ENCODE measurements at regions not wholly inside any gene's neighbourhood (a gene's known extent, or its start where the extent isn't known, plus 50 kb on each side); places are given as distances from the start of the nearest gene placed in this dataset.
"Not testable (repeated sequence)": the region's sequence is repeated elsewhere in the genome, so short reads cannot be mapped to it uniquely, and the experiment has no call there.

DNA sequence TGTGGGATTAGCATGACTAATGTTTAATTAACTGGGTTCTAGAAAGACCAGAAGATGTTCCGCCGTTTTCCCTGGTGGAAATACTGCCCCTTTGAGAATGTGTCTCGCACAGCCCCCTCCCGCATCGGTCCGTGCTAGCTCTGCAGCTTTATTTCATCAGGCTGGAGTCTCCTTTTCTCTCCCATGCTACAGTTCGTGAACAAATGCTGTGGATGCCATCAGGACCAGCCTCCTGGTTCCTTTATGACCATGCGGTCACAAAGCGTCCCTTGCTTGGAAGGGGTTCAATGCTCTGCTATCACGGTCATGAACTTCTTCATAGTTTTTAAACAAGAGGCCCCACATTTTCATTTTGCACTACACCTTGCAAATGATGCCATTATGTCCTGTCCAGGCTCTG is 157.7 kb upstream of the TMEM132C start:
- no peaks in the 10 kb centered on the region for H3K9me2 ChIP-seq (replicated peaks; ENCODE audit: insufficient read depth, low read length)
- H3K27me3 ChIP-seq (ENCODE audit: low read length), result no peaks in the 10 kb centered on the region
- H3K9me3 ChIP-seq (ENCODE audit: low read length), result no peaks in the 10 kb centered on the region
- no peak overlapping the region for H3K27ac ChIP-seq (ENCODE audit: low read length)
- DNase-seq, result no peak
- no peak overlapping the region for H3K9ac ChIP-seq (ENCODE audit: low read length)
- no peaks in the 10 kb centered on the region for H4K20me1 ChIP-seq (ENCODE audit: insufficient read depth, low read depth, low read length)
- no peak overlapping the region for H2AFZ ChIP-seq (ENCODE audit: low read length)
- no peak overlapping the region for H3K4me2 ChIP-seq (ENCODE audit: low read depth, low read length, poor library complexity, severe bottlenecking)
- H3K4me1 ChIP-seq (ENCODE audit: low read length), result peaks cover 65% of the 10 kb centered on the region
- no peak overlapping the region for H3K4me3 ChIP-seq (ENCODE audit: low read length)
- no peaks in the 10 kb centered on the region for H3K36me3 ChIP-seq (ENCODE audit: insufficient read depth, low read length)
- no peaks in the 10 kb centered on the region for H3K79me2 ChIP-seq (ENCODE audit: low read length)

DNA sequence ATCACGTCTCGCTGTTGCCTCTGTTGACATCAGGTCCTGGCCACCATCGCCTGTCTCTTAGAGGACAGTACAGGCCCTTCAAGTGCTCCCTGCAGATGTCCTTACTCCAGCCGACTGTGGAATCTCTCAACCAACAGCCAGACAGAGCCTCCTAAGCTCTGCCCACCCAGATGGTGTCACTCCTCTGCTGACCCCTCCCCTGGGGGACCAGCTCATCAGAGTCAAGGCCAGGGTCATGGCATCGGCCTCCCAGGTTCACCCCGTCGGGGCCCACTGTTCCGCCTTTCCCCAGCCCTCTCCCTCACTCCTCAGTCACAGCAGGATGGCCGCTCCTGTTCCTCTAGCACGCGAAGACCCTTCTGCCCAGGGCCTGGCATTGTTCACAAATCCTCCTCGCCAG is 157.3 kb upstream of the TMEM132C start:
- no peak overlapping the region for H2AFZ ChIP-seq (ENCODE audit: low read length)
- no peaks in the 10 kb centered on the region for H3K27me3 ChIP-seq (ENCODE audit: low read length)
- no peaks in the 10 kb centered on the region for H4K20me1 ChIP-seq (ENCODE audit: insufficient read depth, low read depth, low read length)
- DNase-seq, result no peak
- no peaks in the 10 kb centered on the region for H3K9me3 ChIP-seq (ENCODE audit: low read length)
- H3K9ac ChIP-seq (ENCODE audit: low read length), result no peak overlapping the region
- H3K79me2 ChIP-seq (ENCODE audit: low read length), result no peaks in the 10 kb centered on the region
- H3K4me3 ChIP-seq (ENCODE audit: low read length), result no peak overlapping the region
- no peaks in the 10 kb centered on the region for H3K9me2 ChIP-seq (replicated peaks; ENCODE audit: insufficient read depth, low read length)
- H3K4me1 ChIP-seq (ENCODE audit: low read length), result peaks cover 65% of the 10 kb centered on the region
- H3K36me3 ChIP-seq (ENCODE audit: insufficient read depth, low read length), result no peaks in the 10 kb centered on the region
- H3K4me2 ChIP-seq (ENCODE audit: low read depth, low read length, poor library complexity, severe bottlenecking), result no peak overlapping the region
- H3K27ac ChIP-seq (ENCODE audit: low read length), result no peak overlapping the region

DNA sequence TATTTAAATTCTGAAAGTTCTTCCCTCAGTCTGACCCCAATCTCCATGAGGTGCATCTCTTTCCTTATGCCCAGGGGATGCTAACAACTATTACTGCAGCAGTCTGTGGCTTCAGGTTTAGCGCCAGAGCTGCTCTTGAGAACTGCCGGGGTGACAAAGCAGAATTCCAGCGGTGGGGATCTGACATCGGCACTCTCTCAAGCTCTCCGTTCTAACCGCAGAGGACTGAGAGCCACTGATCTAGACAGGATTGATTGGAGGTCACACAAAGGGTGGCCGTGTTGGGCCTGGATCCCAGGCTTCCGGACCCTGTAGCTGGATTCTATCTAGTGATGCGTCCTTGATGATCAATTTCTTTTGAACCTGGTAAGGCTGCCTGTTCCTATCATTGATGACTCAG is 155.6 kb upstream of the TMEM132C start:
- Histone ChIP-seq H4K20me1 (ENCODE audit: insufficient read depth, low read depth, low read length) (no peaks in the 10 kb centered on the region), H3K79me2 (ENCODE audit: low read length) (no peaks in the 10 kb centered on the region), H3K4me3 (ENCODE audit: low read length) (no peak overlapping the region), H3K36me3 (ENCODE audit: insufficient read depth, low read length) (no peaks in the 10 kb centered on the region), H3K9me3 (ENCODE audit: low read length) (no peaks in the 10 kb centered on the region), H3K27ac (ENCODE audit: low read length) (no peak overlapping the region), H3K9ac (ENCODE audit: low read length) (no peak overlapping the region), H3K4me2 (ENCODE audit: low read depth, low read length, poor library complexity, severe bottlenecking) (no peak overlapping the region), H2AFZ (ENCODE audit: low read length) (no peak overlapping the region), H3K27me3 (ENCODE audit: low read length) (no peaks in the 10 kb centered on the region), H3K4me1 (ENCODE audit: low read length) (peaks cover 69% of the 10 kb centered on the region), H3K9me2 (replicated peaks; ENCODE audit: insufficient read depth, low read length) (no peaks in the 10 kb centered on the region)
- DNase-seq, result no peak

DNA sequence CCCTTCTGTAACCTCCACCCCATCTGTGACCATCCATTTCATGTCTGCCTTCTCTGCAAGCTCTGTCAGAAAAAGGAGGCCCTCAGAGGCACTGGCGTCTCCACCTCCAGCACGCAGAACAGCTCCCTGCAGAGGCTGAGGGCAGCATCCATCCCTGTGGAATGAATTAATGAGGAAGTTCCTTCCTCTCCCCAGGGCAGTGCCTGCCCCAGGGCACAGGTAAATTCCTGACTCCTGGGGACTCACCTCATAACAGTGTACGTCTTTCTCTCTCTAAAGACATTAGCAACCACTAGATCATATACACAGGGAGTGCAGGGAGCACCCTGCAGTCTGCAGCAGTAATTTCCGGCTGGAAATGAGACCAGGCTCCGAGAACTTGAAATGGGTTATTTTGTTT is 155.0 kb upstream of the TMEM132C start:
- peaks cover 63% of the 10 kb centered on the region for H3K4me1 ChIP-seq (ENCODE audit: low read length)
- no peaks in the 10 kb centered on the region for H4K20me1 ChIP-seq (ENCODE audit: insufficient read depth, low read depth, low read length)
- H3K36me3 ChIP-seq (ENCODE audit: insufficient read depth, low read length), result no peaks in the 10 kb centered on the region
- DNase-seq, result no peak
- no peak overlapping the region for H2AFZ ChIP-seq (ENCODE audit: low read length)
- peak overlapping the region; percentile 35 for H3K4me2 ChIP-seq (ENCODE audit: low read depth, low read length, poor library complexity, severe bottlenecking)
- H3K9me2 ChIP-seq (replicated peaks; ENCODE audit: insufficient read depth, low read length), result no peaks in the 10 kb centered on the region
- no peaks in the 10 kb centered on the region for H3K27me3 ChIP-seq (ENCODE audit: low read length)
- no peak overlapping the region for H3K27ac ChIP-seq (ENCODE audit: low read length)
- H3K9me3 ChIP-seq (ENCODE audit: low read length), result no peaks in the 10 kb centered on the region
- H3K9ac ChIP-seq (ENCODE audit: low read length), result no peak overlapping the region
- no peak overlapping the region for H3K4me3 ChIP-seq (ENCODE audit: low read length)
- no peaks in the 10 kb centered on the region for H3K79me2 ChIP-seq (ENCODE audit: low read length)

DNA sequence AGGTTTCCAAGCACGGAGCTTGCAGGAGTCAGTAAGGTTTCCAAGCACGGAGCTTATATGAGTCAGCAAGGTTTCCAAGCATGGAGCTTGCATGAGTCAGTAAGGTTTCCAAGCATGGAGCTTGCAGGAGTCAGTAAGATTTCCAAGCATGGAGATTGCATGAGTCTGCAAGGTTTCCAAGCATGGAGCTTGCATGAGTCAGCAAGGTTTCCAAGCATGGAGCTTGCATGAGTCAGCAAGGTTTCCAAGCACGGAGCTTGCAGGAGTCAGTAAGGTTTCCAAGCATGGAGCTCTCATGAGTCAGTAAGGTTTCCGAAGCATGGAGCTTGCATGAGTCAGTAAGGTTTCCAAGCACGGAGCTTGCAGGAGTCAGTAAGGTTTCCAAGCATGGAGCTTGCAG is 153.7 kb upstream of the TMEM132C start:
- not testable (repeated sequence) for H3K27ac ChIP-seq (ENCODE audit: low read length); H3K27me3 ChIP-seq (ENCODE audit: low read length); H4K20me1 ChIP-seq (ENCODE audit: insufficient read depth, low read depth, low read length); H3K9ac ChIP-seq (ENCODE audit: low read length); H3K36me3 ChIP-seq (ENCODE audit: insufficient read depth, low read length); H3K4me3 ChIP-seq (ENCODE audit: low read length); H2AFZ ChIP-seq (ENCODE audit: low read length); DNase-seq; H3K9me3 ChIP-seq (ENCODE audit: low read length); H3K9me2 ChIP-seq (replicated peaks; ENCODE audit: insufficient read depth, low read length); H3K79me2 ChIP-seq (ENCODE audit: low read length)
- Histone ChIP-seq H3K4me1 (ENCODE audit: low read length) (peaks cover 53% of the 10 kb centered on the region), H3K4me2 (ENCODE audit: low read depth, low read length, poor library complexity, severe bottlenecking) (peak overlapping the region; percentile 35)

DNA sequence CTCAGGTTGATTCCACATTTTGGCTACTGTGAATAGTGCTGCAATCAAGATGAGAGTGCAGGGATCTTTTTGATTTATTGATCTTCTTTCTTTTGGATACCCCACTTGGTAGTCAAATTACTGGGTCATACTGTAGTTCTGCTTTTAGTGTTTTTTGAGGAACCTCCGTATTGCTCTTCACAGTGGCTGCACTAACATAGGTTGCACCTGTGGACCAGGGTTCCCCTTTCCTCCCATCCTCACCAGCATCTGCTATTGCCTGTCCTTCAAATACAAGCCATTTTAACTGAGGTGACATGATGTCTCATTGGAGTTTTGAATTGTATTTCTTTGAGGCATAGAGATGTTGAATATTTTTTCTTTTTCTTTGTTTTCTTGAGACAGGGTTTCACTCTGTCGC is 152.5 kb upstream of the TMEM132C start:
- Histone ChIP-seq H3K4me1 (ENCODE audit: low read length) (peaks cover 49% of the 10 kb centered on the region), H3K36me3 (ENCODE audit: insufficient read depth, low read length) (no peaks in the 10 kb centered on the region), H2AFZ (ENCODE audit: low read length) (no peak overlapping the region), H3K4me2 (ENCODE audit: low read depth, low read length, poor library complexity, severe bottlenecking) (peak overlapping the region; percentile 57), H3K4me3 (ENCODE audit: low read length) (peak overlapping the region; percentile 35), H3K27me3 (ENCODE audit: low read length) (no peaks in the 10 kb centered on the region), H3K9me3 (ENCODE audit: low read length) (no peaks in the 10 kb centered on the region), H3K9ac (ENCODE audit: low read length) (no peak overlapping the region), H3K79me2 (ENCODE audit: low read length) (no peaks in the 10 kb centered on the region), H4K20me1 (ENCODE audit: insufficient read depth, low read depth, low read length) (no peaks in the 10 kb centered on the region), H3K27ac (ENCODE audit: low read length) (peak overlapping the region; percentile 89), H3K9me2 (replicated peaks; ENCODE audit: insufficient read depth, low read length) (no peaks in the 10 kb centered on the region)
- DNase-seq, result peak; percentile 94

DNA sequence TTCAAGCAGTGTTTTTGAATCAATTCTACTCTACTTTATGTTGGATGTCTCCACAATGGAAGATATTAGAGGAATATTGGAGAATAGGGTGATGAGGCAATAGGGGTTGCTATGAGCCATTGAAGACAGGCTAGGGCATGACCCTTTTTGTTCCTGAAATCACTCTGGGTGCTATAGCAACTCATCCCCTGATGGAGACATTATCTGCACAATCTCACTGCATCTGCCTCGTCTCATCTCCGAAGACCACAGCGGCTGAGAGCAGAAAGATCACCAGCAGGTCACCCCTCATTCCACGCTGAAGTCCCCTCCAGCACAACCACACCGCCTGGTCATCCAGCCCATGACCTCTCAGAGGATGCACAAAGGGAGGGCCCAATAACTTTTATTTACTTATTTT is 150.4 kb upstream of the TMEM132C start:
- Histone ChIP-seq H3K27ac (ENCODE audit: low read length) (no peak overlapping the region), H3K4me3 (ENCODE audit: low read length) (no peak overlapping the region), H3K4me2 (ENCODE audit: low read depth, low read length, poor library complexity, severe bottlenecking) (no peak overlapping the region), H3K9me2 (replicated peaks; ENCODE audit: insufficient read depth, low read length) (no peaks in the 10 kb centered on the region), H3K79me2 (ENCODE audit: low read length) (no peaks in the 10 kb centered on the region), H3K9me3 (ENCODE audit: low read length) (no peaks in the 10 kb centered on the region), H3K36me3 (ENCODE audit: insufficient read depth, low read length) (no peaks in the 10 kb centered on the region), H3K4me1 (ENCODE audit: low read length) (peaks cover 44% of the 10 kb centered on the region), H3K27me3 (ENCODE audit: low read length) (no peaks in the 10 kb centered on the region), H3K9ac (ENCODE audit: low read length) (no peak overlapping the region), H2AFZ (ENCODE audit: low read length) (no peak overlapping the region), H4K20me1 (ENCODE audit: insufficient read depth, low read depth, low read length) (no peaks in the 10 kb centered on the region)
- no peak for DNase-seq

DNA sequence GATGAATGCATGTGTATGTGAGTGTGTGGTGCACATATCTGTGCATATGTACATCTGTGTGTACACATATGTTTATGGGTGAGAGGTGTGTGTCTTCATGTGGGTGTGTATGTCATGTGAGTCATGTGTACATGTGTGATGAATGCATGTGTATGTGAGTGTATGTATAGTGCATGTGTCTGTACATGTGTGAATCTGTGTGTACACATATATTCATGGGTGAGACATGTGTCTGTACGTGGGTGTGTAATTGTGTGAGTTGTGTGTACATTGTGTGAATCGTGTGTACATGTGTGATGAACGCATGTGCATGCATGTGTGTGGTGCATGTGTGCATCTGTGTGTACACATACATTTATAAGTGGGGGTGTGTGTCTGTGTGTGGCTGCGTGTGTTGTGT is 146.9 kb upstream of the TMEM132C start:
- Histone ChIP-seq H3K4me1 (ENCODE audit: low read length) (peaks cover 14% of the 10 kb centered on the region), H3K27me3 (ENCODE audit: low read length) (no peaks in the 10 kb centered on the region), H3K4me2 (ENCODE audit: low read depth, low read length, poor library complexity, severe bottlenecking) (no peak overlapping the region), H3K79me2 (ENCODE audit: low read length) (no peaks in the 10 kb centered on the region), H3K9me3 (ENCODE audit: low read length) (no peaks in the 10 kb centered on the region), H3K4me3 (ENCODE audit: low read length) (no peak overlapping the region), H3K27ac (ENCODE audit: low read length) (no peak overlapping the region), H3K36me3 (ENCODE audit: insufficient read depth, low read length) (no peaks in the 10 kb centered on the region), H3K9me2 (replicated peaks; ENCODE audit: insufficient read depth, low read length) (no peaks in the 10 kb centered on the region), H3K9ac (ENCODE audit: low read length) (no peak overlapping the region), H4K20me1 (ENCODE audit: insufficient read depth, low read depth, low read length) (no peaks in the 10 kb centered on the region), H2AFZ (ENCODE audit: low read length) (no peak overlapping the region)
- no peak for DNase-seq

DNA sequence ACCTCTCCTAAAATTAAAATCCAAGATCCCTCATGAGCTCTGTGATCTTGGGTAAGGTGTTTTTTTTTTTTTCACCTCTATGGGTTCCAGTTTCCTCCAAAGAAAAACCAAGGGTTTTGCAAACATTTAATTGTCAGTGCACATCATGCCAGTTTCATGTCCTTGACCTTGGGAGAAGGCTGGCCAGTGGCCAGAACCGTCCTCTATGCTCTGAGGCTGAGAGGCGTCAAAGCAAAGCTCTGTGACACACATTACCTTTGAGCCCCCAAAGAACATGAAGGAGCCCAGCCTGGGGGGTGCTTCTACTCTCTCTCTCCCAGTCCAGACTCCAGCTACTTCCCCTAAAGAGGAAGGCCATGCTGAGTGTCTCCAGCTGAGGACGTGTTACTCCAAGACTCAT is 145.5 kb upstream of the TMEM132C start:
- Histone ChIP-seq H3K9ac (ENCODE audit: low read length) (no peak overlapping the region), H3K27me3 (ENCODE audit: low read length) (no peaks in the 10 kb centered on the region), H2AFZ (ENCODE audit: low read length) (no peak overlapping the region), H3K9me2 (replicated peaks; ENCODE audit: insufficient read depth, low read length) (no peaks in the 10 kb centered on the region), H3K79me2 (ENCODE audit: low read length) (no peaks in the 10 kb centered on the region), H3K27ac (ENCODE audit: low read length) (no peak overlapping the region), H3K4me3 (ENCODE audit: low read length) (no peak overlapping the region), H3K36me3 (ENCODE audit: insufficient read depth, low read length) (no peaks in the 10 kb centered on the region), H3K9me3 (ENCODE audit: low read length) (no peaks in the 10 kb centered on the region), H3K4me2 (ENCODE audit: low read depth, low read length, poor library complexity, severe bottlenecking) (no peak overlapping the region), H4K20me1 (ENCODE audit: insufficient read depth, low read depth, low read length) (no peaks in the 10 kb centered on the region), H3K4me1 (ENCODE audit: low read length) (peaks cover 19% of the 10 kb centered on the region)
- peak; percentile 31 for DNase-seq
